Activated CD4-positive, alpha-beta T cell treated with anti-CD3 and anti-CD28 coated beads, Interleukin-2, amount 10 ng/mL, durations not matched to agents 24 days and 14 days (primary cell): ENCODE measurements at regions not wholly inside any gene's neighbourhood (a gene's known extent, or its start where the extent isn't known, plus 50 kb on each side); places are given as distances from the start of the nearest gene placed in this dataset.

Experiments
- DNase-seq: peaks from one replicate; pipeline ENCODE4 v3.0.0; 2022
- H3K27ac Mint-ChIP-seq: one replicate; pipeline ENCODE4 v1.8.0; 2022; ENCODE audit warnings: mild to moderate bottlenecking, mixed read lengths
- H3K27me3 Mint-ChIP-seq: one replicate; pipeline ENCODE4 v1.8.0; 2022; ENCODE audit warnings: mixed read lengths
- H3K36me3 Mint-ChIP-seq: one replicate; pipeline ENCODE4 v1.8.0; 2022; ENCODE audit warnings: low read depth, mild to moderate bottlenecking, mixed read lengths
- H3K4me1 Mint-ChIP-seq: one replicate; pipeline ENCODE4 v1.8.0; 2021; ENCODE audit warnings: mixed read lengths
- H3K4me3 Mint-ChIP-seq: one replicate; pipeline ENCODE4 v1.8.0; 2022; ENCODE audit warnings: mild to moderate bottlenecking, moderate library complexity, mixed read lengths
- H3K9me3 Mint-ChIP-seq: one replicate; pipeline ENCODE4 v1.8.0; 2021; ENCODE audit warnings: mixed read lengths
- intact Hi-C: fragments of 100-400 bp; cut with micrococcal nuclease; formaldehyde crosslinking; loops from one replicate; pipeline ENCODE4 v1.15.1; 2023

GRCh38 chr10:58968389-58968755, 208.1 kb upstream of the PHYHIPL start:
- intact Hi-C loops: no loop called here
- Mint-ChIP-seq H3K36me3 (no peaks in the 10 kb centered on the region), H3K27me3 (peaks cover 4% of the 10 kb centered on the region), H3K27ac (no peak overlapping the region), H3K4me1 (no peaks in the 10 kb centered on the region), H3K9me3 (no peaks in the 10 kb centered on the region), H3K4me3 (no peak overlapping the region)
- DNase-seq: no peak

GRCh38 chr10:58969576-58969975, 206.9 kb upstream of the PHYHIPL start:
- no peaks in the 10 kb centered on the region for H3K9me3 Mint-ChIP-seq

GRCh38 chr10:58970160-58970915, 206.1 kb upstream of the PHYHIPL start:
- intact Hi-C loops: no loop called here
- Mint-ChIP-seq H3K27me3 (peaks cover 4% of the 10 kb centered on the region), H3K27ac (no peak overlapping the region), H3K9me3 (no peaks in the 10 kb centered on the region), H3K36me3 (no peaks in the 10 kb centered on the region), H3K4me1 (no peaks in the 10 kb centered on the region), H3K4me3 (no peak overlapping the region)
- DNase-seq: no peak

More at GRCh38 chr10:58969576-58969975, 206.9 kb upstream of the PHYHIPL start:
- H3K4me1 Mint-ChIP-seq: no peaks in the 10 kb centered on the region
- intact Hi-C loops: no loop called here
- H3K27ac Mint-ChIP-seq: no peak overlapping the region
- H3K36me3 Mint-ChIP-seq: no peaks in the 10 kb centered on the region
- H3K27me3 Mint-ChIP-seq: peaks cover 4% of the 10 kb centered on the region
- no peak for DNase-seq
- no peak overlapping the region for H3K4me3 Mint-ChIP-seq

- Mint-ChIP-seq H3K27ac (no peak overlapping the region), H3K27me3 (peaks cover 4% of the 10 kb centered on the region), H3K36me3 (no peaks in the 10 kb centered on the region), H3K4me1 (no peaks in the 10 kb centered on the region), H3K9me3 (no peaks in the 10 kb centered on the region), H3K4me3 (no peak overlapping the region)
- DNase-seq: no peak
- intact Hi-C loops: no loop called here
Measured at GRCh38 chr10:58971211-58971610, 205.2 kb upstream of the PHYHIPL start.

GRCh38 chr10:58971796-58972491, 204.5 kb upstream of the PHYHIPL start:
- Mint-ChIP-seq H3K36me3 (no peaks in the 10 kb centered on the region), H3K27ac (no peak overlapping the region)
- no peak for DNase-seq

GRCh38 chr10:58972576-58973234, 203.7 kb upstream of the PHYHIPL start:
- H3K9me3 Mint-ChIP-seq: no peaks in the 10 kb centered on the region

More at GRCh38 chr10:58971796-58972491, 204.5 kb upstream of the PHYHIPL start:
- intact Hi-C loops: no loop called here
- Mint-ChIP-seq H3K4me1 (no peaks in the 10 kb centered on the region), H3K27me3 (peaks cover 4% of the 10 kb centered on the region), H3K9me3 (no peaks in the 10 kb centered on the region), H3K4me3 (no peak overlapping the region)

GRCh38 chr10:58973235-58973595, 203.2 kb upstream of the PHYHIPL start:
- intact Hi-C loops: no loop called here
- Mint-ChIP-seq H3K36me3 (no peaks in the 10 kb centered on the region), H3K9me3 (no peaks in the 10 kb centered on the region), H3K4me3 (no peak overlapping the region), H3K27me3 (peaks cover 3% of the 10 kb centered on the region), H3K27ac (no peak overlapping the region), H3K4me1 (no peaks in the 10 kb centered on the region)
- no peak for DNase-seq

More at GRCh38 chr10:58972576-58973234, 203.7 kb upstream of the PHYHIPL start:
- no peaks in the 10 kb centered on the region for H3K4me1 Mint-ChIP-seq
- H3K27me3 Mint-ChIP-seq: peaks cover 3% of the 10 kb centered on the region
- intact Hi-C loops: no loop called here
- H3K27ac Mint-ChIP-seq: no peak overlapping the region
- no peaks in the 10 kb centered on the region for H3K36me3 Mint-ChIP-seq
- no peak overlapping the region for H3K4me3 Mint-ChIP-seq
- DNase-seq: no peak

GRCh38 chr10:58976254-58976653, 200.2 kb upstream of the PHYHIPL start:
- no peak for DNase-seq
- H3K36me3 Mint-ChIP-seq: no peaks in the 10 kb centered on the region
- intact Hi-C loops: no loop called here
- H3K27ac Mint-ChIP-seq: no peak overlapping the region
- H3K9me3 Mint-ChIP-seq: no peaks in the 10 kb centered on the region
- no peak overlapping the region for H3K4me3 Mint-ChIP-seq
- H3K27me3 Mint-ChIP-seq: no peaks in the 10 kb centered on the region
- no peaks in the 10 kb centered on the region for H3K4me1 Mint-ChIP-seq

- no peak overlapping the region for H3K27ac Mint-ChIP-seq
- H3K27me3 Mint-ChIP-seq: no peaks in the 10 kb centered on the region
- intact Hi-C loops: no loop called here
- no peaks in the 10 kb centered on the region for H3K36me3 Mint-ChIP-seq
- no peaks in the 10 kb centered on the region for H3K9me3 Mint-ChIP-seq
- H3K4me3 Mint-ChIP-seq: no peak overlapping the region
- no peaks in the 10 kb centered on the region for H3K4me1 Mint-ChIP-seq
- no peak for DNase-seq
Measured at GRCh38 chr10:58979711-58980110, 196.7 kb upstream of the PHYHIPL start.

GRCh38 chr10:58980826-58981415, 195.5 kb upstream of the PHYHIPL start:
- H3K4me3 Mint-ChIP-seq: no peak overlapping the region
- H3K27me3 Mint-ChIP-seq: no peaks in the 10 kb centered on the region
- H3K9me3 Mint-ChIP-seq: no peaks in the 10 kb centered on the region
- no peak overlapping the region for H3K27ac Mint-ChIP-seq
- no peaks in the 10 kb centered on the region for H3K36me3 Mint-ChIP-seq
- DNase-seq: no peak
- intact Hi-C loops: no loop called here
- H3K4me1 Mint-ChIP-seq: no peaks in the 10 kb centered on the region

- Mint-ChIP-seq H3K4me1 (no peaks in the 10 kb centered on the region), H3K36me3 (no peaks in the 10 kb centered on the region), H3K27ac (no peak overlapping the region), H3K4me3 (no peak overlapping the region), H3K9me3 (no peaks in the 10 kb centered on the region), H3K27me3 (no peaks in the 10 kb centered on the region)
- intact Hi-C loops: no loop called here
- no peak for DNase-seq
Measured at GRCh38 chr10:58981846-58982245, 194.6 kb upstream of the PHYHIPL start.

GRCh38 chr10:58982470-58983239, 193.8 kb upstream of the PHYHIPL start:
- Mint-ChIP-seq H3K4me1 (no peaks in the 10 kb centered on the region), H3K27ac (no peak overlapping the region), H3K36me3 (no peaks in the 10 kb centered on the region), H3K9me3 (no peaks in the 10 kb centered on the region), H3K4me3 (no peak overlapping the region), H3K27me3 (no peaks in the 10 kb centered on the region)
- DNase-seq: no peak
- intact Hi-C loops: no loop called here

- no peaks in the 10 kb centered on the region for H3K36me3 Mint-ChIP-seq
- H3K9me3 Mint-ChIP-seq: no peaks in the 10 kb centered on the region
- intact Hi-C loops: no loop called here
- no peak overlapping the region for H3K4me3 Mint-ChIP-seq
- no peak for DNase-seq
- H3K27me3 Mint-ChIP-seq: no peaks in the 10 kb centered on the region
- no peak overlapping the region for H3K27ac Mint-ChIP-seq
- H3K4me1 Mint-ChIP-seq: no peaks in the 10 kb centered on the region
Measured at GRCh38 chr10:58985216-58985615, 191.2 kb upstream of the PHYHIPL start.
